Iris pigment epithelial cell (primary cell): ENCODE measurements at regions not wholly inside any gene's neighbourhood (a gene's known extent, or its start where the extent isn't known, plus 50 kb on each side); places are given as distances from the start of the nearest gene placed in this dataset.

ENCODE experiments used
- DNase-seq: peaks from one replicate; pipeline ENCODE4 v3.0.0-alpha.2; 2011; ENCODE audit warnings: low read depth

DNA sequence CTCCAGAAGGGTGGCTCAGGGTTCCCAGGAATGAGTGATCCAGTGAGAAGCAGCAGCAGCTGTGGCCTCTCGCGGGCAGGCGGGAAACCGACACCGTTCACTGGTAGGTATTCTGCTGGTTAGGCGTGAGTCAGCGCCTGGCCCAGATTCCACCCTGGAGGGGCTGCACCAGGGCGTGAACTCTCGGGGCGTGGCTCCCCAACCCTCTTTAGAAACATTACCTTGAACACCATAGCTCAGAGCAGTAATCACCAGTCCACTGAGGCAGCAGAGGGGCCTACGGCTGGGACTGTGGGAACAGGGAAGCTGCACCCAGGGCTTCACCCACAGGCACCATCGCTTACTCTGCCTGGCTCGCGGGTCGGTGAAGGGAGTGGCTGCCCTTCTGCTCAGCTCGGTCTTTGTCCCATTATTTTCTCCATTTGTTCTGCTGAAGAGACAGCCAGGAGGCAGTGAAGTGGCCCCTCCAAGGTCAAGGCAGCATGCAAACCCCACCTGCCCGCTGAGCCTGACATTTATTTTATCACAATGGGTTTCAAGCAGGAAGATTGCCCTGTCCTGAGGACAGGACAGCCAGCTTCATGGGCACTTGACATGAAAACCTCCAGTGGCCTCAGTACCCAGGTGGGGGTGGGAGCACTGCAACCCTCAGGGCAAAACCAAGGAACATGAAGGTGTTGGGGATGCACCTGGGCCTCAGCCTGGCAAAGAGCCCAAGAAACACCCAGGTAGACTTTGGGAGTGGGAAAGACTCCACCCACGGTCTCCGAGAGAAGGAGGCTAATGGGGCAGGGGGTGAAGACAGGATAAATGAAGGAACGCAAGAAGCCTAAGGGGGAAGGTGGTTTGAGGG, 51.0 kb upstream of the CD93 start:
- no peak for DNase-seq

GRCh38 chr20:23135449-23136420, 49.6 kb upstream of the CD93 start:
- DNase-seq: no peak
